ENCODE measurements at regions not wholly inside any gene's neighbourhood (a gene's known extent, or its start where the extent isn't known, plus 50 kb on each side); places are given as distances from the start of the nearest gene placed in this dataset.
"Not testable (repeated sequence)": the region's sequence is repeated elsewhere in the genome, so short reads cannot be mapped to it uniquely, and the experiment has no call there.

DNA sequence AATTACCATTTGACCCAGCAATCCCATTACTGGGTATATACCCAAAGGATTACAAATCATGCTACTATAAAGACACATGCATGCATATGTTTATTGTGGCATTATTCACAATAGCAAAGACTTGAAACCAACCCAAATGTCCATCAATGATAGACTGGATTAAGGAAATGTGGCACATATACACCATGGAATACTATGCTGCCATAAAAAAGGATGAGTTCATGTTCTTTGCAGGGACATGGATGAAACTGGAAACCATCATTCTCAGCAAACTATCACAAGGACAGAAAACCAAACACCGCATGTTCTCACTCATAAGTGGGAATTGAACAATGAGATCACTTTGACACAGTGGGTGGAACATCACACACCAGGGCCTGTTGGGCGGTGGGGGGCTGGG is 83.9 kb upstream of the MAP3K1 start:
- DNase-seq = not testable (repeated sequence)

- DNase-seq = no peak
Measured at GRCh38 chr5:56729488-56729887, 85.9 kb upstream of the MAP3K1 start.

- no peak for DNase-seq
Measured at GRCh38 chr5:56725711-56726411, 89.5 kb upstream of the MAP3K1 start.

GRCh38 chr5:56724857-56725256 is 90.5 kb upstream of the MAP3K1 start:
- DNase-seq = not testable (repeated sequence)

DNA sequence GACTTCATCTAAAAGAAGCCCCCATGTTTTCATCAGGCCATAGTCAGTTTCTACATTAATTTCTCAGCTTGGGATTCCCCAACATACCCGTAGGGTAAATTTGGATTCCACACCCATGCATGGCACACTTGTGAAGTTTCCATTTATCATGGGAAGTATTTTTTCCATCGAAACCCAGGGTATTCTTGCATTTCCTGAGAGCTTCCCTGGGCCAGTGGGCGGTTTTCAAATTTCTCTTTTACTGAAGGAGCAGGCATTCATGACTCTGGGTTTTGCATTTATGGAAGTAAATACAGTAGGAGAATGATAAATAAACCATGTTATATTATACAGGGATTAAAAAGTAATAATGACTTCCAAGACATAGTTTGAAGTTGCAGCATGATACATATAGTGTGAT is 93.0 kb upstream of the MAP3K1 start:
- DNase-seq = no peak

- DNase-seq = no peak
Measured at GRCh38 chr5:56717253-56717987, 97.9 kb upstream of the MAP3K1 start.

DNA sequence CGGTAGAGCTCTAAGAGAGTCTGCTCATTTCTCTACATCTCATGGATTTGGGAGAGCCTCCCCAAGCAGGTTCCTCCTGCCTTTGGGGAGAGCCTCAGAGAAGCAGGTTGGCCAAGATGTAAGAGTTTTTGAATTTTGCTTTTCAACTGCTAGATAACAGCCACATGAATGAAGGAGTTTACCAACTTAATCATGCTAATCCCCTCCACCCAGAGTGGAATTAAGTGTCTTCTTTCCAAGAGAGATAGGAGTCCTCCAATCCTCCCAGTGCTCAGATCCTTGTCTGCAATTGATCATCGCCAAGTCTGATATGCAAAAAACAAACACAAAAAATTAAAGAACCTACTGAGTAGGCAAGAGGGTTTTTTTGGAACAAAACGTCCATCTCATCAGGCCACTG is 99.4 kb upstream of the MAP3K1 start:
- DNase-seq = no peak

- DNase-seq = no peak
Measured at GRCh38 chr5:56712895-56713591, 102.3 kb upstream of the MAP3K1 start.

GRCh38 chr5:56710826-56711590 is 104.3 kb upstream of the MAP3K1 start:
- DNase-seq = no peak

- DNase-seq = no peak
Measured at GRCh38 chr5:56706504-56706903, 108.8 kb upstream of the MAP3K1 start.

- DNase-seq = peak; percentile 57
Measured at GRCh38 chr5:56705217-56705616, 110.1 kb upstream of the MAP3K1 start.

- no peak for DNase-seq
Measured at GRCh38 chr5:56703952-56704351, 111.4 kb upstream of the MAP3K1 start.

DNA sequence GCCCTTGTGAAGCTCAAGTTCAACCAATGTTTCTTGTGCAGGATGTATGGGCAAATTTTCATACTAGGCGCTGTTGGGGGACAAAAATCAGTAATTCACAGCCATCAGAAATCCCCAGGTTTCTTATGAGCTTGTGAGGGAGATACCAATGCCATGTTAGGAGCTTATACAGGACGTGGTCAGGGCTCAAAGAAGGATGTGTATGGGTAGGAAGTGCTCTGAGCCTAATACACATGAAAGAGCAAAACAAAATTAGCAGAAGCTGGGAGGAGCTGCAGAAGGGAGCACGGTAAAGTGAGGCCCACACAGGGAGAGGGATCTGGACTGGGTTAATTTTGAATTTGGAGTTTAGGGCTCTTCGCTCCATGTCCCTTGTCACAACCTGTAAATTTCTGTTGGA is 114.6 kb upstream of the MAP3K1 start:
- DNase-seq = no peak

DNA sequence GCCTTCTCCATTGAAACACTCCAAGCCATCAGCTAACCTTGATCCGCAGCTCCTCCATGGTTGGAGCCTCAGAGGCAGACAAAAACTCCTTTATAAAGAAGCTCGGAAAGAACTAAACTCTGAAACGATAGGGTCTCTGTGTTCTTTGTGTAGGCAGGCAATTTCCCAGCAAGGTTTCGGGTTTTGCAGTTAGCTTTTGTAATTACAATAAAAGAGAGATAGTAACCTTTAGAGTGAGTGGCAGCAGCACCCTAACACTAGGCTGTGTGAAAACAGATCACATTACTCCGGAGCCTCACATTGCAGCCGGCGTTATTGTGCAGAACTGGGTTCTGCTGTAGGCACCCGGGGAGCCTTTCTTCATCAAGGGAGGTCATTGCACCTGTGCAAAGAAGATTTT is 115.8 kb upstream of the MAP3K1 start:
- DNase-seq = no peak

- DNase-seq = no peak
Measured at GRCh38 chr5:56698463-56699381, 116.6 kb upstream of the MAP3K1 start.

GRCh38 chr5:56696900-56697299 is 118.4 kb upstream of the MAP3K1 start:
- DNase-seq = no peak

DNA sequence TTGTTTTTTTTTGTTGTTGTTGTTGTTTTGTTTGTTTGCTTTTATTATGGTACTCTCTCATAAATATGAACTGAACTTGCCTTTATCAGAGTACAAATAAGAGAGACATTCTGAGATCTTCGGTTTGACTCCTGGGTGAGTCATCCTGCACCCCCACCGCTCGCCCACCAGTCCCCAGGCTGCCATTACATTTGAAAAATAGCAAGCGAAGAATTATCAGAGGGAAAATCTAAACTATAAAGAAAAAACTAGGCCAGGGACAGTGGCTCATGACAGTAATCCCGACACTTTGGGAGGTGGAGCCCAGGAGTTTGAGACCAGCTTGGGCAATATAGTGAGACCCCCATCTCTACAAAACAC is 122.1 kb upstream of the MAP3K1 start:
- no peak for DNase-seq

DNA sequence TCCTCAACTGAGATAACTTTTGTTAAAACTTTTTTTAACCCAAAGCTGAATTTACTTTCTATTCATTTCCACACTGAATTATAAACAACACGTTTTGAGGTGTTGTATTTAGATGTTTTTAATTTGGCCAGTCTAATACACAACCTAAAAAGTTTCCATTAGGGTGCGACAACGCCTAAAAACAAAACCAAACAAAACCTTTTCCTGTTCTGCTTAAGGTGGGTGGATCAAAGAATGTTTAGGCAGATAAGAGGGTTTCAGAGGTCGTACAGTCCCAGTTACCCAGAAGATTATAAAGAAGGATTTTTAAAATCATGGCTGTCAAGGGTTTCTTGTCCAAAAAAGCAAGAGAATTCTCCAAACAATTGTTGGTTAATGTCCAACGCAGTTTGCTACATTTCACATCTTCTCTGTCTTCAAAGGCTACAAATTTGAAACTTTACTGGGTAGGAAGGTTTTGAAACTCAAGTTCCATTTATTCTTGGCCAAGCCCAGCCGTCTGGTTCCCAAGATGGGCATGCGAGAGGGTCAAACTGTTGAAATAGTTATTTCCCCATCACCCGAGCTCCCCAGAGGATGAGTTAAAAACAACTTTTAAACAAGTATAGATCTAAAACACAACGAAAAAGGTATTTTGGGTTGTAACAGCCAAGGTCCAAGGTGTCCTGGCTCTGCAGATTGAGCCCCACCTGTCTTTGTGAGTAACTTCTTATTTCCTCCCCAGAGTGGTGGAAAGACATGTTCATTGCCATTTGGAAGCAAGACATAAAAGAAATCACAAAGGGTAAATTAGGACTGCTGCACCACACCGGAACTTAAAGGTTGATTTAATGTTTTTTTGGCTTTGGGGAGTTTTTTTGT is 122.8 kb upstream of the MAP3K1 start:
- DNase-seq = no peak

DNA sequence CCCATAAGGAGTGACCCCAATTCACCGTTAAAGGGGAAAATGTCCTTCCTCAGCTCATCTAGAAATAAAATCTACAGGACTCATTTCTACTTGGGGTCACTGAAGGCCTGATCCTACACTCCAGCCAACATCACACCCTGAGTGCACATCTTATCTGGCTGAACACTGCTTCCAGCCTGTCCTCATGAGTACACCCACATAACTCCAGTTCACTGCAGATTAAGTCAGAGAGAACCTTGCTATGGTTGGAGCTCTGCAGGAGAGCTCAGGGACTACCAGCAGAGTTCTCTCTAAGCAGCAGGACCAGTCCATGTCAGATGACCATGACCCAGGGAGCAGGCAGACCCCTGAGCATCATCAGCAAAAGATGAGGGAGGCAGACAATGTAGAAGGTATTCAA is 126.9 kb upstream of the MAP3K1 start:
- no peak for DNase-seq

- DNase-seq = no peak
Measured at GRCh38 chr5:56686337-56687195, 128.8 kb upstream of the MAP3K1 start.

Data from DMS79 (cell line).